ENCODE measurements at regions not wholly inside any gene's neighbourhood (a gene's known extent, or its start where the extent isn't known, plus 50 kb on each side); places are given as distances from the start of the nearest gene placed in this dataset.
A peak's percentile ranks its signal among the peaks of the same experiment; 100 is the strongest.
"Not testable (repeated sequence)": the region's sequence is repeated elsewhere in the genome, so short reads cannot be mapped to it uniquely, and the experiment has no call there.

DNA sequence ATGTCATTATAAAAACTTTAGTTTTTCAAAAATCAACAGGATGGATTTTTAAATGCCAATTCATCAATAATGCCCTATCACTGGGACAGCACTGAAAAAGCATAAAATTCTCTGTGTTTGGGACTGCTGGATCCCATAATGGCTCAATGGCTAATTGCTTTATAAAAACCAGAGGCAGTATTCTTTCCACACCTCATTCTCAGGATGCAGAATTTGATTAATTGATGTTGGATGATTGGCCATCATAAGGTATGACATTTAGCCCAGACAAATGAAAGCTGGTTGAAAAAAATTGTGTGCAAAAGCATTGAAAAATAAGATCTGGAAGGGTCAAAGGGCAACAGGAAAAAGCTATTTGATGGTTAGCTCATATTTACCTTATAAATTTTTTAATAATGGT is 362.2 kb upstream of the SNX7 start:
- H3K27ac ChIP-seq (ENCODE audit: low read depth, low read length), result no peak overlapping the region
- H3K27me3 ChIP-seq (ENCODE audit: insufficient read depth, low read length), result no peaks in the 10 kb centered on the region
- no peaks in the 10 kb centered on the region for H3K36me3 ChIP-seq (ENCODE audit: insufficient read depth, low read length)
- H3K79me2 ChIP-seq (ENCODE audit: control insufficient read depth, insufficient read depth, low read length, unreplicated experiment), result no peaks in the 10 kb centered on the region
- no peak overlapping the region for H3K4me3 ChIP-seq (ENCODE audit: low read depth, low read length)
- H3K4me1 ChIP-seq (ENCODE audit: control insufficient read depth, insufficient read depth, low read length, unreplicated experiment), result no peaks in the 10 kb centered on the region
- no peak overlapping the region for H2AFZ ChIP-seq (ENCODE audit: low read length, unreplicated experiment)

DNA sequence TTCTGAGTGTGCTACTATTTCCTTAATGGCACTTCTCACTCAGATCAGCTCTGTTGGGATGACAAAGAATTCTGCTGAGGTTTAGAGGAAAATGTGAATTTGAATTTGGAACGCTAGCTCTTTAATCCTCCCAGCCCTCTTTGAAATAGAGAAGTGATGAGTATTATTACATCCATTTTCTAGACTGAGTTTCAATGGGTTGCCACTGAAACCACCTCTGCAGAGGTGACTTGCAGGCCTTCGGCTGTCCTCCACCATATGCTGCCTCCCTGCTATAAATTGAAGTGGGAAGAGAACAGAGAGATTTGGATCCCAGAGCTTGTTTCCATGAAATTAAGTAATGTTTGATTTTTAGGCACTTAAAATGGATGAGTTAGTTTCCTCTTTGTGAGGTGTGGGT is 363.2 kb upstream of the SNX7 start:
- Histone ChIP-seq H3K79me2 (ENCODE audit: control insufficient read depth, insufficient read depth, low read length, unreplicated experiment) (no peaks in the 10 kb centered on the region), H3K4me3 (ENCODE audit: low read depth, low read length) (no peak overlapping the region), H3K36me3 (ENCODE audit: insufficient read depth, low read length) (no peaks in the 10 kb centered on the region), H3K27me3 (ENCODE audit: insufficient read depth, low read length) (no peaks in the 10 kb centered on the region), H2AFZ (ENCODE audit: low read length, unreplicated experiment) (no peak overlapping the region), H3K4me1 (ENCODE audit: control insufficient read depth, insufficient read depth, low read length, unreplicated experiment) (no peaks in the 10 kb centered on the region), H3K27ac (ENCODE audit: low read depth, low read length) (no peak overlapping the region)

- Histone ChIP-seq H3K27ac (ENCODE audit: low read depth, low read length) (no peak overlapping the region), H2AFZ (ENCODE audit: low read length, unreplicated experiment) (no peak overlapping the region)
Measured at GRCh38 chr1:98296681-98297080, 364.8 kb upstream of the SNX7 start.

DNA sequence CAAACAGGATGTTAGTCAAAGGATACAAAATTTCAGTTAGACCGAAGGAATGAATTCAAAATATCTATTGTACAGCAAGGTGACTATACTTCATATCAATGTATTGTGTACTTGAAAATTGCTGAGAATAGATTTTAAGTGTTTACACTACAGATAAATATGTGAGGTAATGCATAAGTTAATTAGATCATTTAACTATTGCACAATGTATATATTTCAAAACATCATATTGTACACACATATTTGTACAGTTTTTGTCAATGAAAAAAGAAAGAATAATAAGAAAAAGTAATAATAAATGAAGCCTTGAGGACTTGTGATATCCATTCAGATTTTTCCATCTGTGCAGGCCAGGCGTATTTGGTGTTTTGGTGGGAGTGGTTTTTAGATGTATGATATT is 367.4 kb upstream of the SNX7 start:
- no peaks in the 10 kb centered on the region for H3K27me3 ChIP-seq (ENCODE audit: insufficient read depth, low read length)
- no peaks in the 10 kb centered on the region for H3K4me1 ChIP-seq (ENCODE audit: control insufficient read depth, insufficient read depth, low read length, unreplicated experiment)
- H3K79me2 ChIP-seq (ENCODE audit: control insufficient read depth, insufficient read depth, low read length, unreplicated experiment), result no peaks in the 10 kb centered on the region
- no peaks in the 10 kb centered on the region for H3K36me3 ChIP-seq (ENCODE audit: insufficient read depth, low read length)
- no peak overlapping the region for H3K27ac ChIP-seq (ENCODE audit: low read depth, low read length)
- no peak overlapping the region for H3K4me3 ChIP-seq (ENCODE audit: low read depth, low read length)
- no peak overlapping the region for H2AFZ ChIP-seq (ENCODE audit: low read length, unreplicated experiment)

More at GRCh38 chr1:98296681-98297080, 364.8 kb upstream of the SNX7 start:
- Histone ChIP-seq H3K4me1 (ENCODE audit: control insufficient read depth, insufficient read depth, low read length, unreplicated experiment) (no peaks in the 10 kb centered on the region), H3K36me3 (ENCODE audit: insufficient read depth, low read length) (no peaks in the 10 kb centered on the region), H3K4me3 (ENCODE audit: low read depth, low read length) (no peak overlapping the region), H3K27me3 (ENCODE audit: insufficient read depth, low read length) (no peaks in the 10 kb centered on the region), H3K79me2 (ENCODE audit: control insufficient read depth, insufficient read depth, low read length, unreplicated experiment) (no peaks in the 10 kb centered on the region)

- Histone ChIP-seq H3K4me1 (ENCODE audit: control insufficient read depth, insufficient read depth, low read length, unreplicated experiment) (no peaks in the 10 kb centered on the region), H3K27me3 (ENCODE audit: insufficient read depth, low read length) (no peaks in the 10 kb centered on the region), H3K27ac (ENCODE audit: low read depth, low read length) (no peak overlapping the region), H3K79me2 (ENCODE audit: control insufficient read depth, insufficient read depth, low read length, unreplicated experiment) (no peaks in the 10 kb centered on the region), H3K4me3 (ENCODE audit: low read depth, low read length) (no peak overlapping the region), H3K36me3 (ENCODE audit: insufficient read depth, low read length) (no peaks in the 10 kb centered on the region), H2AFZ (ENCODE audit: low read length, unreplicated experiment) (no peak overlapping the region)
Measured at GRCh38 chr1:98292994-98293393, 368.5 kb upstream of the SNX7 start.

DNA sequence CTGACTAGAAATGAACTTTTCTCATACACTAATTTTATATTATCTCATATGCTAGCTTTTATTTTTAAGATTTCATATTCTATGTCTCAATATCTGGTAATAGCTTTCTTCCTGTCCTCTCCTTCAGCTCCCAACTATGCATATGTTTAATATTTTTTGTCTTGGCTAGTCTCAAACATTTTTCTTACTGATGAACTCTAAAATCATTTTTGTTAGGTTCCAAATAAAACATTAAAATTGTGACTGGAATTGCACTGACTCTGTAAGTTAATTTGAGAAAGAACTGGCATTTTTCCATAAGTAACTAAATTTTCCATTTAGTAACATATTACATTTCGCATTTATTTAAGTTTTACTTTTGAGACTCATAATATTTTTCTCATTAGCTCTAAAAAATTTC is 368.5 kb upstream of the DPYD start:
- Histone ChIP-seq H3K4me1 (ENCODE audit: control insufficient read depth, insufficient read depth, low read length, unreplicated experiment) (peaks cover 8% of the 10 kb centered on the region), H3K27me3 (ENCODE audit: insufficient read depth, low read length) (no peaks in the 10 kb centered on the region), H3K4me3 (ENCODE audit: low read depth, low read length) (no peak overlapping the region), H2AFZ (ENCODE audit: low read length, unreplicated experiment) (no peak overlapping the region), H3K79me2 (ENCODE audit: control insufficient read depth, insufficient read depth, low read length, unreplicated experiment) (no peaks in the 10 kb centered on the region), H3K36me3 (ENCODE audit: insufficient read depth, low read length) (no peaks in the 10 kb centered on the region), H3K27ac (ENCODE audit: low read depth, low read length) (no peak overlapping the region)

- no peaks in the 10 kb centered on the region for H3K79me2 ChIP-seq (ENCODE audit: control insufficient read depth, insufficient read depth, low read length, unreplicated experiment)
- no peak overlapping the region for H2AFZ ChIP-seq (ENCODE audit: low read length, unreplicated experiment)
- H3K27me3 ChIP-seq (ENCODE audit: insufficient read depth, low read length), result no peaks in the 10 kb centered on the region
- H3K4me1 ChIP-seq (ENCODE audit: control insufficient read depth, insufficient read depth, low read length, unreplicated experiment), result peaks cover 8% of the 10 kb centered on the region
- H3K36me3 ChIP-seq (ENCODE audit: insufficient read depth, low read length), result no peaks in the 10 kb centered on the region
- H3K4me3 ChIP-seq (ENCODE audit: low read depth, low read length), result no peak overlapping the region
- H3K27ac ChIP-seq (ENCODE audit: low read depth, low read length), result no peak overlapping the region
Measured at GRCh38 chr1:98288494-98288893, 367.7 kb upstream of the DPYD start.

GRCh38 chr1:98287626-98288025 is 366.8 kb upstream of the DPYD start:
- peak overlapping the region; percentile 62 for H3K4me3 ChIP-seq (ENCODE audit: low read depth, low read length)
- no peak overlapping the region for H3K27ac ChIP-seq (ENCODE audit: low read depth, low read length)
- H3K4me1 ChIP-seq (ENCODE audit: control insufficient read depth, insufficient read depth, low read length, unreplicated experiment), result peaks cover 8% of the 10 kb centered on the region
- no peaks in the 10 kb centered on the region for H3K79me2 ChIP-seq (ENCODE audit: control insufficient read depth, insufficient read depth, low read length, unreplicated experiment)
- H3K27me3 ChIP-seq (ENCODE audit: insufficient read depth, low read length), result no peaks in the 10 kb centered on the region
- H3K36me3 ChIP-seq (ENCODE audit: insufficient read depth, low read length), result no peaks in the 10 kb centered on the region
- H2AFZ ChIP-seq (ENCODE audit: low read length, unreplicated experiment), result peak overlapping the region; percentile 7

DNA sequence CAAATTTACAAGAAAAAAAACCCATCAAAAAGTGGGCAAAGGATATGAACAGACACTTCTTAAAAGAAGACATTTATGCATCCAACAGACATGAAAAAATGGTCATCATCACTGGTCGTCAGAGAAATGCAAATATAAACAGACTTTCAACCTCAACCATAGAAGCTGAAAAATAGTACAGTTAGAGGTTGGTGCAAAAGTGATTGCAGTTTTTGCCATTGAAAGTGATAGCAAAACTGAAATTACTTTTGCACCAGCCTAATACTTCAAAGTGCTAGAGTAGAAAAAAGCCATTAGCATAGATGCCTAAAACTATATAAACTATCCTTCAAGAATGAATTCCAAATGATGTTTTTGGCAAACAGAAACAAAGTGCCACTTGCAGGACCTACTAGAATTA is 365.8 kb upstream of the DPYD start:
- Histone ChIP-seq H3K27ac (ENCODE audit: low read depth, low read length) (no peak overlapping the region), H2AFZ (ENCODE audit: low read length, unreplicated experiment) (no peak overlapping the region), H3K4me1 (ENCODE audit: control insufficient read depth, insufficient read depth, low read length, unreplicated experiment) (peaks cover 8% of the 10 kb centered on the region), H3K79me2 (ENCODE audit: control insufficient read depth, insufficient read depth, low read length, unreplicated experiment) (no peaks in the 10 kb centered on the region), H3K4me3 (ENCODE audit: low read depth, low read length) (no peak overlapping the region), H3K27me3 (ENCODE audit: insufficient read depth, low read length) (no peaks in the 10 kb centered on the region), H3K36me3 (ENCODE audit: insufficient read depth, low read length) (no peaks in the 10 kb centered on the region)

DNA sequence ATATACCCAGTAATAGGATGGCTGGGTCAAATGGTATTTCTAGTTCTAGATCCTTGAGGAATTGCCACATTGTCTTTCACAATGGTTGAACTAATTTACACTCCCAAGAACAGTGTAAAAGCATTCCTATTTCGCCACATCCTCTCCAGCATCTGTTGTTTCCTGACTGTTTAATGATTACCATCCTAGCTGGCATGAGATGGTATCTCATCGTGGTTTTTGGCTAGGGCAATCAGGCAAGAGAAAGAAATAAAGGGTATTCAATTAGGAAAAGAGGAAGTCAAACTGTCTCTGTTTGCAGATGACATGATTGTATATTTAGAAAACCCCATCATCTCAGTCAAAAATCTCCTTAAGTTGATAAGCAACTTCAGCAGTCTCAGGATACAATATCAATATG is 364.5 kb upstream of the DPYD start:
- H3K27ac ChIP-seq (ENCODE audit: low read depth, low read length); H3K79me2 ChIP-seq (ENCODE audit: control insufficient read depth, insufficient read depth, low read length, unreplicated experiment); H3K4me3 ChIP-seq (ENCODE audit: low read depth, low read length); H2AFZ ChIP-seq (ENCODE audit: low read length, unreplicated experiment); H3K27me3 ChIP-seq (ENCODE audit: insufficient read depth, low read length); H3K36me3 ChIP-seq (ENCODE audit: insufficient read depth, low read length); H3K4me1 ChIP-seq (ENCODE audit: control insufficient read depth, insufficient read depth, low read length, unreplicated experiment): not testable (repeated sequence)

GRCh38 chr1:98280049-98280448 is 359.2 kb upstream of the DPYD start:
- Histone ChIP-seq H3K4me1 (ENCODE audit: control insufficient read depth, insufficient read depth, low read length, unreplicated experiment) (no peaks in the 10 kb centered on the region), H3K27me3 (ENCODE audit: insufficient read depth, low read length) (no peaks in the 10 kb centered on the region), H3K4me3 (ENCODE audit: low read depth, low read length) (no peak overlapping the region), H3K27ac (ENCODE audit: low read depth, low read length) (no peak overlapping the region), H3K79me2 (ENCODE audit: control insufficient read depth, insufficient read depth, low read length, unreplicated experiment) (no peaks in the 10 kb centered on the region), H3K36me3 (ENCODE audit: insufficient read depth, low read length) (no peaks in the 10 kb centered on the region), H2AFZ (ENCODE audit: low read length, unreplicated experiment) (no peak overlapping the region)

GRCh38 chr1:98278055-98278454 is 357.2 kb upstream of the DPYD start:
- no peaks in the 10 kb centered on the region for H3K4me1 ChIP-seq (ENCODE audit: control insufficient read depth, insufficient read depth, low read length, unreplicated experiment)
- H2AFZ ChIP-seq (ENCODE audit: low read length, unreplicated experiment), result no peak overlapping the region
- no peaks in the 10 kb centered on the region for H3K36me3 ChIP-seq (ENCODE audit: insufficient read depth, low read length)
- no peaks in the 10 kb centered on the region for H3K27me3 ChIP-seq (ENCODE audit: insufficient read depth, low read length)
- H3K27ac ChIP-seq (ENCODE audit: low read depth, low read length), result no peak overlapping the region
- no peak overlapping the region for H3K4me3 ChIP-seq (ENCODE audit: low read depth, low read length)
- H3K79me2 ChIP-seq (ENCODE audit: control insufficient read depth, insufficient read depth, low read length, unreplicated experiment), result no peaks in the 10 kb centered on the region

All from ACC112 (cell line).